ELF-1 (cell line): ENCODE measurements at regions not wholly inside any gene's neighbourhood (a gene's known extent, or its start where the extent isn't known, plus 50 kb on each side); places are given as distances from the start of the nearest gene placed in this dataset.

Experiments
- DNase-seq: peaks from one replicate; pipeline ENCODE4 v3.0.0-alpha.2; 2016; ENCODE audit warnings: low read depth, low spot score

DNA sequence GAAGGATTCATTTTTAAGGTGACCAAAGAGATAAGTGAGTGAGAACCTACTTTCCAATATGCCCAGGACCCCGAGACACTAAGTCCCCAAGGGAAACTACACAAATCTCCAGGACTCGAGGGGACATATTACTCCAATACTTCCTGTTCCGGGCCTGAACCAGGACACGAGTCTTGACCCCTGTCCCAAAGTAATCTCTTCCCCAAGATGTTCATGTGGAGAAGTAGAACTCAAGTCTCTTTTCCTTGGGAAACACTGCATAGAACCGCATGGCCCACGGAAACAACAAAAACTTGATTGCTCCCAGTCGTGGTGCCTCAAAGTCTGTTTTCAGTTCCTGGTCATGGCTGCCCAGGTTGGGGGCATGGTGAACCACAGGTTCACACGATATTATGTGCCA is 87.2 kb upstream of the ZEB2 start:
- DNase-seq: no peak

DNA sequence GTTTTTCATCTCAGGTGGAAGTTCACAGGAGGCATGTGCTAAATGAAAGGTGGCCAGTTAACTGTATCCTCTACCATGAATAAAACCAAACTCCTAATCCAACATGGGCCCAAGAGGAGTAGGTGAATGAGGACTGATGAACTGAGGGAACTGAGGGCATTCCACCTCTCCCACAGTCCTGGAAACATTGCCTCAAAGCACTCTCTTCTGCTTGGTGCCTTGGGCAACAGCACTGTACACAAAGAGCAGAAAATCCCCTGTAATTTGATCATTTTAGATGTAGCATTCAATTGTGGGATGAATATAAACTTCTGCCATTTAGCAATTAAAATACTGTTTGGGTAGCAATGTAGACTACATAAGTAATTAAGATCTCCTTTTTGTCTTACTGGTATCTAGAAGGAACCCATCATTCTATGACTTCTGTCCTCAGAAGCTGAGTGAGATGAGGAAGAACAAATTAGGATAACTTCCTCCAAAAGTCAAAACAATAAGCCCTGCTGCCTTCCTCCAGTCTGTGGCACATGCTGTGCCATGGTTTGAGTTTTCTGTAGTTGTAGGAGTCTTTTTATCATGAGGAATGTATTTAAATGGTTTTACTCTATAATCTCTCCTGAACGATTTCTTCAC is 86.7 kb upstream of the ZEB2 start:
- no peak for DNase-seq

DNA sequence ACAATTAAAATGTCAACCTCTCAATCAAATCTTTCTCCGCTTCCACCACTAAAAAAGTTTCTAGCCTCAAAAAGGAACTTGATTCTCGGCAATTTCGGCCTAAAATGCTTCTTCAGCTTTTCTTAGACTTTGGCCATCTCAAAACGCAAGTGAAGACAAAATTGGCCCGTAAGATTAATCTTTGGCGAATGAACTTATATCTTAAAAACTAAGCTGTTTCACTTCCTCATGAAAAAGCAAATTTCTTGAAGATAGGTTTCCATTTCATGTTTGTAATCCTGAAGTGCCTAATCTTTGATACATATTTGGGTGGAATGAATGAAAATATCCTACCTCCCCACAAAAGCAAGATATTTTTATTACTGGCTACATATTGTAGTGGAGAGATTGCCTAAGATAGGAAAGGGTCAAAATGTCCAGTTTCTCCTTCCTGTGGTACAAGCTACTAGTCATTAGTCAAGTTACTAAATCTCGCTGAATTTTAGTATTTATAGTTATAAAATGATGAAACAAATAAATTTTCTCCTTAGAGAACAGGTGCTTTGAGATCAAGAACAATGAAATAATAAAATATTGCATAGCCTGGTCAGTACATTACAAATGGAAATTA is 85.4 kb upstream of the ZEB2 start:
- no peak for DNase-seq

DNA sequence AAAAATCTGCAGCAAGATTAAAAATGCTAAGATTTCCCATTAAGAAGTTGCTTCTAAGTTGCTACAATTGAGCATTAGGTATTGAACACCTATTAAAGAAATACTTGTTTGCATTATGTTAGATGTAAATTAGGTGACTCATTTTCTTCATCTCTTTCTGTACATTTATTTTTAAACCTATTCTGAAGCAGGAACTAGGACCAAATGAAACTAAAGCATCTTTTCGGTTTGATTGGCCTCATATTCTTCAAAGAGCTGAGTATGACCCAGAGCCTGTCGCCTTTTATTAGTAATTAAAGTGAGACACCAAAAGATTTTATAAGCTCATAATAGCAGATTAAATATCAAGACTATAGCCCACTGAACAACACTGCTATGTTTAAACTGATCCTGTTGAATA is 83.4 kb upstream of the ZEB2 start:
- DNase-seq: no peak

DNA sequence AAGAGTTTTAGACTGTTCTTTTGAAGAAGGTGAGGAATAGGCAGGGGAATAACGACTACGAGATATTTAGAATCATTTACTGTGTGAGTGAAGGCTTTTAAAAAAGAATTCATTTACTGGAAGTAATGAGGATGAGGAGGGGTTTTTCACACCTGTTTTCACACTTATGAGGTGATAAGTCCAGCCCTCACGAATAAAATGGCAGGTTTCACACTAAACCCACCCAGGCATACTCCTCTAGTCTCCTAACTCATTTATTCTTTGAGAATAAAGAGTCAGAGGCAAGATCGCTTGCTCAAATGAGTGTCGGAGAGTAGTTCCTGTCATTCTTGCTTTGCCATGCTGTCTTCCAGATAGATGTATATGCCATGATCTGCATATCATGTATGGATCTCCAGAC is 79.0 kb upstream of the ZEB2 start:
- DNase-seq: no peak

DNA sequence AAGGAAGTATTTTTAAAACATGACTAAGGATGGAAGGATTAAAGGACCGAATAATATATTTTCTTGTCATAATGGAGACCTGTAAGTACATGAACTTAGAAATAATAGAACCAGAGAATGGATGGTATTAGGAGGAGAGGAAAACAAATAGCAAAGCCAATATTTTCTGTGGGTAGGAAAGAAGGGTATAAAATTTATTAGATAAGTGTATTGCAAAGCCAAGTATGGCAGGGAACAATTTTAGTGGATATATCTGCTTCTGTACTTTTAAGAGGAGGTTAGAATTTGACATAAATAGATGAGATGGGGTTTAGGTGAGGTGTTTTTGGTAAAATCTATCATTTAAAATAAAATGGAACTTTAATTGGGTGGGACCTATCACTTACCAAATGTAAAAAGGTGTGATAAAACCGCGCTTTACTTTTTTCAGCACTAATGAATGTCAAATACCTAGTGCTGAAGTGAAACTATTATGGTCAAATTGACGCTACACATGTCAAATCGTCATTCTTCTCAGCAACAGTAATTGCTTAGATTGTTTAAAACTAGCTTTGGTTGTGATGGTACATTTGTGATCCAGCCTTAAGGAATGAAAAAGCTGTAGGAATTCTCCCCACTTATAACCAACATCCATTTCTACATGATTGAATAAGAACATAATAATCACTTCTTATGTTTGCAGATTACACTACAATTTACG is 78.1 kb upstream of the ZEB2 start:
- no peak for DNase-seq

DNA sequence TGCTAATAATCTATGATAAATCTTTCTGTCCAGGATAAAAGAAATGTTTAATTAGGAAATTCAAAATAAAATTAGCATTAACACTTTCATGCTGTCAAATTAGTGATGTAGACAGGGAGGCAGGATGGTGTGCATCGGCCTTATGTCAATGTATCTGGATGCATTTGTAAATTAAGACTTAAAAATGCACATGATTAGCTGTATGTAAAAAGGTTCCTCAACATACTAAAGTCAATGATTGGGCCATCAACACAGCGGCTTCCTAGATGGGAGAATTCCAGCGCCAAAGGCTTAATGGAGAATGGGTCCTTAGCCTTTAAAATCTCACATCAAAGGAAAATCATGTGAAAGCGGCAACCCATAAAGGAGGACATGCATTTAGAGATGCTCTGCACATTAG is 77.5 kb upstream of the ZEB2 start:
- DNase-seq: no peak

DNA sequence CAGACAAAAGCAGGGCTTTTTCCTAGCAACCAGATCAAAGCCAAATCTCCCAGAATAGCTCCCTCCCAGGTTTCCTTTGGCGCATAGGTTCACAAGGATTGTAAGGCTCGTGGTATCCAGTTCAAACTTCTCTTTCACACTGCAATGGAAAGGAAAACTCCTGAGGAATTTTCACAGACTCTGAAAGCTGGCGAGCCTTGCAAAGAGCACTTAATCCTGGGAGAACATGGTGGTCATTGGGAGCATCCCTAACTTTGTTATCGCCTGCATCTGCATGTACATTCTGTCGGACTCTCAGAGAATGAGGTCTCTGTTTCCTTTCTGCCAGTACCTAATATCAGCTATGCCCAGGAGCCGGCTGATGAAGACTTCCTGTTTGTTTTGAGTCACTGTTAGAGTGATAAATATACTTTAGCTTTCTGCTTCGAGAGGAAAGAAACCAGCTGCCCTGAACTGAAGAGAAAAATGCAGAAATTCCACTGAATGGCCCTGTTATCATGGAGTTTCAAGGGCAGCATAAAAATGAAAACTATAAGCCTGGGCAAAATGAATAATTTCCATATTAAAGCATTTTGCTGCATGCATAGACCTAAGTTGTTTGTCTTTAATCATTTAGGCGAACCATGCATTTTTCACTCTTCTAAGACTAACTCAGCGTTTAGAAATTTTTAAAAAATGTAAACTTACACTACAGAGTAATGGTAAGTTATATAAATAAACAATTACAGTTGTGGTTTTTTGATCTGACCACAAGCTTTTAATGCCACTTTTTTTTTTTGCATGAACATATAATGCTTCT is 76.4 kb upstream of the ZEB2 start:
- peak; percentile 57 for DNase-seq

DNA sequence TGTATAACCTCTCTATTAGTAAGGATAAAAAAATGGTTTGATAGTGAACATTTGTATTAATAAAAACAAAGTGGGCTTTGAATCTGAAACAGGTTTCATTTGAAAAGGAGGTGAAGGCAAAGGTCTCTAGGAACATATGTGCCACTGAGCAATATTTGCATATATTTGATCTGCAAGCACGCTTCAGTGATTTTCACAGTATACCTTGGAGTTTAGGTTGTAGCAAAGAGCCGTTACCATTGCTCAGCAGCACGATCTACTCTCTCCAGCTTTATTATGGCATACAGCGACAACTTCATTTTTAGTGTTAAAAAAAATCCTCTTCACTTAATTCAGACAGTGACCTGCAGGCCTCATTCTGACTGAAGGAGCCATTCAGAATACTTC is 75.8 kb upstream of the ZEB2 start:
- no peak for DNase-seq

DNA sequence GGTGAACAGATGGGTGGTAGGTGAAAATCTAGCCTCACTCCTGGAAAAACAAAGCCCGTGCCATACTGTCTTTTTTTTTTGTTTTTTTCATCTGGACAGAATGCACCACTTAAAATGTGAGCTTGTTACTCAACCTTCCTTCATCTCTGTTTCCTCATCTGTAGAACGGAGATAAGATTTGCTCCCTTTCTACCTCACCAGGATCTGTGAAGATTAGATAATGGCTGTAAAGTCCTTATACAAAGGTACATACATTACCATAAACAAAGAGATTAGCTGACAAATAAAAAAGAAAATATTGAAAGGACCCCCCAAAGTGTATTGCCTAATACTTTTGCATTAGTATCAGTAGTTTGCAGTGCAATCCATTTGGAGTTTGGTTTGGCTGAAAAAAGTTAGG is 75.4 kb upstream of the ZEB2 start:
- no peak for DNase-seq

DNA sequence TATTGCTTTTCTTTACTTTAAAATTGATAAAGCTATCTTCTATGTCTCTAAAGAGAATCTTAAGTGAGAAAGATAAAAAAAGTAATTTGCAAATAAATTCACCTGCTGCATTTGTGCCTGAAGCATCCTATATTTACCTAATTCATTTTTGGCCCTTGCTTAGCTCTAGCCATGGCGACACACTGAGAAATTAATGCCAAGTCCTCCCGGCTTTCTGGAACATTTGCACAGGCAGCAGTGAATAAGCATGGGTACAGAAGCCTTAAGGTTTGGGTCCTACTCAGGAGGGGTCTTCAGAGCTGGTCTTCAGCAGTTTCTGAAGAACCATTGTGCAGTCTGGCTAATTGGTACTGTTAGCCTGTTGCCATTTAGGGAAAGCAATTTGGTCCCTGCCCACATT is 73.9 kb upstream of the ZEB2 start:
- no peak for DNase-seq

DNA sequence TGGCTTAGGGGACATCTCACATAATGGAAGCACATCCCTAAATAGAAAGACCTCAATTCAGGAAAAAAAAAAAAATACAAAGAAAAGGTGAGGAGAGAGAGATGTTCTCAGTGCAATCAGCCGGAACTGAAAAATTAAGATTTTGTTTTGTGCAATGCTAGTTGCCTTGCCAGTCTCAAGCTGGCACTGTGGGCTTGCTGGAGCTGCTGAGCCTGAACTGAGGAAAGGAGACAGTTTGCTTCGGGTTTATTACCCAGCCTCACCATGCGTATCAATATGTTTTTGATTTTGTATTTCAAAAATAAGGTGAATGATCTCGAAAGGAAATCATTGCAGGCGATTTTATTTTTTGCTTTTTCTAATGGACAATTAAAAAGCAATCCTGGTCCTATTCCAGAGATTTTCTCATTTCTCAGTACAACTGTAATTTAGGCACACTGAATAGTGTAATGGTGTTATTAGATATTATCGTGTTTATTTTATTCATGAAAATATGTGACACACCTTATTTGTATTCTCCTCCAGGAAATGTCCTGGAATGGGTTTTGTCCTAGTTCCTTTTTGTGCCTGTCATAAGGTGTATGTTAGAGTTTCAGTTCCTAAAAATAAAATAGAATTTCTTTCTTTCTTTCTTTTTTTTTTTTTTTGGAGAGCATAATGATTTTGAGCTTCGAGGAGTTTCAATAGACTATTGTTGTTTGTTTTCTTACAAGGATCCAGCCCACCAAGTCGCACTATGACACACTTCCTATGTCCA is 72.8 kb upstream of the ZEB2 start:
- DNase-seq: no peak

DNA sequence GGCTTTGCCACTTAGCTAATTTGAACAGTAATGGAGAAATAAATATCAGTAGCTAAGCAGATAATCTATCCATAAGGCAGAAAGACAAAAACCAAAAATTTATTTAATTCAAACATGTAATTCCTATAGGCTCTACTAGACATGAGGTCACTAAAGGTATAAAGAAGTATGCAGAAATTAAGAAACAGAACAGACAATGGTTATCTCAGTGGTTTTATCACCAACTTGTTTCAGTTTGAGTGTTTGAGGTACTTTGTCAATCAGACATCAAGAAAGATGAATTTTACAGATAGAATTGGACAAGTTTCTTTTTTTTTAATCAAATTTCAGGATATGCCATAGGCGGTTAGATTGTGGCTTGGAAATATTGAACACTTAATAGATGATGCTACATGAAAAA is 67.4 kb upstream of the ZEB2 start:
- no peak for DNase-seq

DNA sequence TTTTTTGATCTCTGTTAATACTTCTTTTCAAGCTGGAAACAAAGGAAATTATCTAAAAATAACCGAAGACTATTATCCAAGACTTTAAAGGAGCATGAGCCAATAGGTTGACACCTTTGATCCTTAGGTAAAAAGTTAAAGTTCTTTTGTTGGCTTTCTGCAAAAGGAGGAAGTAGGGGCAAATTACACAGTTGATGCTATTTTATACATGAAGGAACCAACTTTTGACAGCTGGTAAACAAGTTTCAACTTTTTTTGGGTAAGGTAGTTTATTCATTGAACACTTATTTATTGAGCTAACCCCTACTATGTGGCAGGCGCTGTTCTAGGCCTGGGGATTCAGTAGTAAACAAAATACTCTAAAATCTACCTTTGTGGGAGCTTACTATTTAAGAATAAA is 66.6 kb upstream of the ZEB2 start:
- no peak for DNase-seq

DNA sequence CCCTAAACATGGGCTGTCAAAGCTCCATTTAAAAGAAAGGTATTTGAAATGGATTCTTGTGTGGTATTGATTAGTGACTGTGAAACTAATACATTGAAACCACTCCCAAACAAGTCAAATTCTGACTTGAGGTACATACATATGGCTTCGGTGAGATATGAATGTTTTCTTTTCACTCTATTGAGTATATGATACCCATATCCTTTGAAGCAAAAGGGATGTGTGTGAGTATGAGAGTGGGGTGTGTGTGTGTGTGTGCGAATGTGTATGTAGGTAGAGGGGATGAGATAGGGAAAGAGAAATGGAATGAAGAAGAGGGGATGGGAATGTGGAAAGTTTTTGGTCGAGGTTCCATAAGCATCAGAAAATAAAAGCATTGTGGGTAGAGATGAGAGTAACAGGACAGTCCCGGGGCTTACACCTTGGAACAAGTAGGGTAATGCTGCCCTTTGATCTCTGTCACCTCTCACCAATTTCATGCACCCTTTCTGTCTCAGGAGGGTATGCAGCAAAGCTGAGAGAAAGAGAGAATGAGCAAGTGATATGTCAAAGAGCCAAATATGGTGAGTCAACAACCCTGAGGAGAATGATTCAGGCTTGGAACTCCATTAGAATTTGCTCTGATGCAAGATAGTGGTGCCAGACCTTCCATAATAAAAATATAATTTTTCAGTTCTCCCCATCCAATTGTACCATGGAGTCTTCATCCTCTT is 64.0 kb upstream of the ZEB2 start:
- no peak for DNase-seq

DNA sequence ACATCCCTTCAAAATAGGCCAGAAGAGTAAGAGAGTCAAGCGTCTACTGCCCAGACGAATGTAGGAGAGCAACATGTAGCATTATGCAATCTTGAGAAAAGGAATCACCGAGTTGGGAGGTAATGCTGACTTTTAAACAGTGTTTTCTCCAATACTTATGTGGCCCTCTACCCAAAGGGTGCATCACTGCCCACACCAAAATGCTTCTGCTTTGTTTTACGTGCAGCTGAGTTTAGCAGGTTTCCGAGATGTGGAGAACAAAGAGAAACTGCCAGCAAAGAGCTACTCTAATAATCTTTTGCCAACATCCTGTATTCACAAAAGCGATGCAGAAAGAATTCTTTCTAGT is 63.4 kb upstream of the ZEB2 start:
- DNase-seq: no peak

DNA sequence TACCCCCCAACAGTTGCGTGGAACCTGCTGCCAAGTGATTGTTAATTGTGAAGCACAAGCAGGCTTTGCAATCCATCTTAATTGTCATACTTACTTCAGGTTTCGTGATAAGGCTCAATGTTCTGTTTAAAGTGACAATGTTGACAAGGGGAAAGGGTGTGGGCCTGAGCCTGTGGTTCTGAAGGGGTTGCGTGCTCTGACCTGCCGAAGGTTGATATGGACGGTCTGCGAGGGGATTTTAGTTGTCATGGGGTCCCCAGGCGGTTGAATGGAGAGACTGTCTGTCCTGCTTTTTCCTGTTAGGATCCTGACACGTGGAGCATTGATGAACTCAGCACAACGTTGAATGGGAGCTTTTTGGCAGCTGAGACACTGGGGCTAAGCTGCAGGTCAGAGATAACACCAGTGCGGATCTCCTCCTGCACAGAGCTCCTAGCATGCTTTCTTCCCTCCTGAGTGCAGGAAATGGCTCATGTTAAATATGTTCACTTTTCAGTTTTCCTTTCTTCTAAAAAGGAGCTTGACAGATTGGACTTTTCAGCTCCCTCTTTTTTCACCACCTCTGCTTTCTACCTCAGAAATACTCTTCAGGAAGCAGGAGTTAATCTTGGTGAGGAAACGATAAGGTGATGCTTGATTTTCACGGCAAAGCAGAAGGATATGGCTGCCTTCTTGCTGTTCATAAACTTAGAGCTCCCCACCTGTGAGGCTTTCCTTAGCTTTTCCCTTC is 62.9 kb upstream of the ZEB2 start:
- no peak for DNase-seq

DNA sequence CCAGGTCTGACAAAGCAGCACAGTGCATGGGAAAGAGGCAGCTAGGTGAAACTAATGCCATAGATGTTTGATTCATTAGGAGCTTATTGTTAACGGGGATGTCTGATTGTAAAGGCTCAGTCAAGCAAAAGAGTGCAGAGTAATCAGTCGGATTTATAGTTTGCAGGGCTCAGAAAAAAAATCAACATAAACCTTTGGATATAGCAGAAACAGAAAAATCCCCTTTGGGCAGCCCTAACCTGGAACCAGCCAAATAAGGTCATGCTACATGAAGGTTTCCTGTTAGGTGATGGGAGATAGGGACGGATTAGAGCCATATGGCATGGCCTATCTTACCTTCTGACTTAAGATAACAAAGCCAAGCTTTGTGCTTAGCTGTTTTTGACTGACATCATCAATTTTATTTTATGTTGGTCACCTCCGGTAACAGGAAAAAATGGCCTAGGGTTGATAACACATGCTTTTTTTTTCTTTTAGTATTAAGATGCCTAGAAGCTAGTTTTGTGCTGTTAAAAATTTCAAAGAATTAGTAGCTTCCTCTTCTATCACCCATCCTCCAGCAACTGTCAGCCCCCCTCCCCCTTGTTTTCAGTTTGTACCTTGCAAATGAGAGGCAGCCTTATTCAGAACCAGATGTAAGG is 60.7 kb upstream of the ZEB2 start:
- DNase-seq: no peak

DNA sequence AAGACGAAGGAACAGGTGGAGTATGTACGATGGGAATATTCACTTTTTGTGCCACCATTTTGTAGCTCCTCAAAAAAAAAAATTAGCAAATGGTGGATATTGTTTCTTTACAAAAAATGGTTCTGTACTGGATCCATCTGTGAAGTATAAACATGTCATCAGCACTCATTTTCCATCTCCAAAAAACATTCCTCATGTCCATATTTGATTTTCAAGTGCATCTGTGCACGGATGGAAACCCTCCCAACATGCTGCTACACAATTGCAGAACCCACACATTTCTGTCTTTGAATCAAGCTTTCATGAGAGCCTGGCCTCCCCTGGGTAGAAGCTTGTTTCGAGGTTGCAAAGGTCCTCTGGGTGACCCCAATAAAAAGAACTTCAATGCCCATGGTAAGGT is 59.6 kb upstream of the ZEB2 start:
- DNase-seq: no peak

DNA sequence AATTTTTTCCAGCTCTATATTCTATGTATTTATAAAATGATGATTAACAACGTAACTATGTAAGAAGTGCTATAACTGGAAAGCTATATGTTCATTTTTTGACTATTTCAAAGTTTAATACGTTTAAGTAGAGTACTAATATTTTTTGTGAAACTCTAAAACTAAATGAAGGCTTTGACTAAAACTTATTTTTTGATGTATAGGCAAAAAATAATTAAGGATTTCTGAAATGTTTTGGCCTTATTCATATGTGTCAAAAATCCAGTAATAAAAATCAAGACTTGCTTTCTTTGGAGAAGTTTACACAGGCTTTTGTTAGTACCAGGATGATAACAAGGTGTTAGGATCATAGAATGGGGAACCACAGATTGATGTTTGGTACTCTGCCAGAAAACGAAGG is 58.2 kb upstream of the ZEB2 start:
- no peak for DNase-seq
